CD4-positive, alpha-beta T cell (primary cell): ENCODE measurements at regions not wholly inside any gene's neighbourhood (a gene's known extent, or its start where the extent isn't known, plus 50 kb on each side); places are given as distances from the start of the nearest gene placed in this dataset.

Source experiments
- ATAC-seq: fragments of 200-7000 bp; cut with Tn5 transposase; one replicate; pipeline ENCODE4 v1.10.0; 2022; ENCODE audit warnings: mild to moderate bottlenecking; ENCODE audit not compliant: poor library complexity
- CTCF ChIA-PET: fragments of 350-600 bp; sonication (Branson Sonifier 250); formaldehyde crosslinking; loops from one replicate; lab custom pipeline; 2021; ENCODE audit warnings: antibody characterized with exemption, inconsistent platforms; lab: Charles Lee
- POLR2A ChIA-PET: fragments of 350-600 bp; sonication (Branson Sonifier 250); formaldehyde crosslinking; loops from one replicate; lab custom pipeline; 2021; ENCODE audit warnings: antibody characterized with exemption, inconsistent platforms; lab: Charles Lee
- DNase-seq, 14 experiments: peaks; one replicate each; pipeline ENCODE4 v3.0.0-alpha.2; 2013 to 2020; ENCODE audit warnings: mixed read lengths in 2 of 14
- H3K27ac ChIP-seq, 2 donors: one replicate each; pipeline versions ENCODE4 v1.5.1 to v1.7.0; 2013; ENCODE audit warnings: low read length in 2 of 2, low read depth in 1 of 2, mild to moderate bottlenecking in 1 of 2
- H3K27me3 ChIP-seq, 2 experiments: 1 replicate in 1 of 2; 2 replicates in 1 of 2; pipeline versions ENCODE4 v1.6.1 to v1.7.0; 2013; ENCODE audit warnings: low read length in 2 of 2, control low read depth in 1 of 2, mild to moderate bottlenecking in 1 of 2, moderate library complexity in 1 of 2; ENCODE audit not compliant: insufficient read depth in 2 of 2, control insufficient read depth in 1 of 2
- H3K36me3 ChIP-seq: one replicate; pipeline ENCODE4 v1.6.1; 2013; ENCODE audit warnings: low read length, control low read depth; ENCODE audit not compliant: insufficient read depth
- H3K4me1 ChIP-seq: one replicate; pipeline ENCODE4 v1.6.1; 2013; ENCODE audit warnings: low read length, control low read depth; ENCODE audit not compliant: insufficient read depth
- H3K4me3 ChIP-seq: one replicate; pipeline ENCODE4 v1.5.1; 2013; ENCODE audit warnings: mild to moderate bottlenecking, low read length, moderate library complexity
- H3K9me3 ChIP-seq, 2 experiments: 1 replicate in 1 of 2; 2 replicates in 1 of 2; pipeline versions ENCODE4 v1.6.1 to v1.7.0; 2013; ENCODE audit warnings: low read length in 2 of 2, mild to moderate bottlenecking in 2 of 2, control low read depth in 1 of 2, moderate library complexity in 1 of 2; ENCODE audit not compliant: control insufficient read depth in 1 of 2, insufficient read depth in 1 of 2
- H3K27ac Mint-ChIP-seq: one replicate; pipeline ENCODE4 v1.8.0; 2020; ENCODE audit warnings: mixed read lengths
- H3K27me3 Mint-ChIP-seq: one replicate; pipeline ENCODE4 v1.8.0; 2021; ENCODE audit warnings: mixed read lengths
- H3K36me3 Mint-ChIP-seq: one replicate; pipeline ENCODE4 v1.8.0; 2021; ENCODE audit warnings: low read depth, mixed read lengths
- H3K4me1 Mint-ChIP-seq: one replicate; pipeline ENCODE4 v1.8.0; 2021; ENCODE audit warnings: low read depth, mixed read lengths
- H3K4me3 Mint-ChIP-seq: one replicate; pipeline ENCODE4 v1.8.0; 2020; ENCODE audit warnings: mild to moderate bottlenecking, mixed read lengths
- H3K9me3 Mint-ChIP-seq: one replicate; pipeline ENCODE4 v1.8.0; 2020; ENCODE audit warnings: mixed read lengths
- intact Hi-C, 2 experiments: fragments of 100-400 bp; cut with DNase I in 1 of 2; cut with micrococcal nuclease in 1 of 2; formaldehyde crosslinking; loops; one replicate each; pipeline versions ENCODE4 v1.15.1 to v1.9.0; 2023 to 2025; cut with DNase I, micrococcal nuclease
- TF ChIP-seq, protein P1 (sequence below): fragments of 200-600 bp; IDR thresholded peaks from one replicate; pipeline ENCODE4 v1.8.0; 2022; ENCODE audit warnings: antibody characterized with exemption, mild to moderate bottlenecking

DNA sequence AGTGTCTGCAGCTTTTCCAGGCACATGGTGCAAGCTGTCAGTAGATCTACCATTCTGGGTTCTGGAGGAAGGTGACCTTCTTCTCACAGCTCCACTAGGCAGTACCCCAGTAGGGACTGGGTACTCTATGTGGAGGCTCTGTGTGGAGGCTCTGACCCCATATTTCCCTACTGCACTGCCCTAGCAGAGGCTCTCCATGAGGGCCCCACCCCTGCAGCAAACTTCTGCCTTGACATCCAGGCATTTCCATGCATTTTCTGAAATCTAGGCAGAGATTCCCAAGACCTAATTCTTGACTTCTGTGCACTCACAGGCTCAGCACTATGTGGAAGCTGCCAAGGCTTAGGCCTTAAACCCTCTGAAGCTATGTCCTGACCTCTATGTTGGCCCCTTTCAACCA is 1060.0 kb downstream of the NAALADL2 start:
- ChIA-PET CTCF (no interaction called here), POLR2A (no interaction called here)
- no peaks in the 10 kb centered on the region for H3K27me3 Mint-ChIP-seq

GRCh38 chr3:175916191-175916934 is 1057.2 kb downstream of the NAALADL2 start:
- Histone ChIP-seq H3K36me3 (no peaks in the 10 kb centered on the region), H3K4me1 (no peaks in the 10 kb centered on the region), H3K27me3 (no peaks in the 10 kb centered on the region), H3K9me3 (peaks cover 8 to 10% of the 10 kb centered on the region in 2 experiments), H3K4me3 (no peak overlapping the region), H3K27ac (no peak overlapping the region)
- no peak overlapping the region for H3K4me3 Mint-ChIP-seq
- POLR2A ChIA-PET = no interaction called here
- ATAC-seq = no peak
- CTCF ChIA-PET = no interaction called here
- intact Hi-C loops = no loop called here
- no peaks in the 10 kb centered on the region for H3K4me1 Mint-ChIP-seq
- no peaks in the 10 kb centered on the region for H3K36me3 Mint-ChIP-seq
- DNase-seq = no peak
- no peak overlapping the region for H3K27ac Mint-ChIP-seq
- TF ChIP-seq, protein P1, sequence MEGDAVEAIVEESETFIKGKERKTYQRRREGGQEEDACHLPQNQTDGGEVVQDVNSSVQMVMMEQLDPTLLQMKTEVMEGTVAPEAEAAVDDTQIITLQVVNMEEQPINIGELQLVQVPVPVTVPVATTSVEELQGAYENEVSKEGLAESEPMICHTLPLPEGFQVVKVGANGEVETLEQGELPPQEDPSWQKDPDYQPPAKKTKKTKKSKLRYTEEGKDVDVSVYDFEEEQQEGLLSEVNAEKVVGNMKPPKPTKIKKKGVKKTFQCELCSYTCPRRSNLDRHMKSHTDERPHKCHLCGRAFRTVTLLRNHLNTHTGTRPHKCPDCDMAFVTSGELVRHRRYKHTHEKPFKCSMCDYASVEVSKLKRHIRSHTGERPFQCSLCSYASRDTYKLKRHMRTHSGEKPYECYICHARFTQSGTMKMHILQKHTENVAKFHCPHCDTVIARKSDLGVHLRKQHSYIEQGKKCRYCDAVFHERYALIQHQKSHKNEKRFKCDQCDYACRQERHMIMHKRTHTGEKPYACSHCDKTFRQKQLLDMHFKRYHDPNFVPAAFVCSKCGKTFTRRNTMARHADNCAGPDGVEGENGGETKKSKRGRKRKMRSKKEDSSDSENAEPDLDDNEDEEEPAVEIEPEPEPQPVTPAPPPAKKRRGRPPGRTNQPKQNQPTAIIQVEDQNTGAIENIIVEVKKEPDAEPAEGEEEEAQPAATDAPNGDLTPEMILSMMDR = no peak
- peaks cover 5% of the 10 kb centered on the region for H3K9me3 Mint-ChIP-seq
- no peaks in the 10 kb centered on the region for H3K27me3 Mint-ChIP-seq

More for the DNA sequence above, 1060.0 kb downstream of the NAALADL2 start:
- H3K4me3 Mint-ChIP-seq = no peak overlapping the region
- no peak for DNase-seq
- no peaks in the 10 kb centered on the region for H3K36me3 Mint-ChIP-seq
- H3K4me1 Mint-ChIP-seq = no peaks in the 10 kb centered on the region
- Histone ChIP-seq H3K4me1 (no peaks in the 10 kb centered on the region), H3K27ac (no peak overlapping the region), H3K27me3 (no peaks in the 10 kb centered on the region), H3K4me3 (no peak overlapping the region), H3K9me3 (peaks cover 10 to 14% of the 10 kb centered on the region in 2 experiments), H3K36me3 (no peaks in the 10 kb centered on the region)
- H3K9me3 Mint-ChIP-seq = peaks cover 5% of the 10 kb centered on the region
- no peak for ATAC-seq
- TF ChIP-seq, protein P1 = no peak
- intact Hi-C loops = no loop called here
- no peak overlapping the region for H3K27ac Mint-ChIP-seq

DNA sequence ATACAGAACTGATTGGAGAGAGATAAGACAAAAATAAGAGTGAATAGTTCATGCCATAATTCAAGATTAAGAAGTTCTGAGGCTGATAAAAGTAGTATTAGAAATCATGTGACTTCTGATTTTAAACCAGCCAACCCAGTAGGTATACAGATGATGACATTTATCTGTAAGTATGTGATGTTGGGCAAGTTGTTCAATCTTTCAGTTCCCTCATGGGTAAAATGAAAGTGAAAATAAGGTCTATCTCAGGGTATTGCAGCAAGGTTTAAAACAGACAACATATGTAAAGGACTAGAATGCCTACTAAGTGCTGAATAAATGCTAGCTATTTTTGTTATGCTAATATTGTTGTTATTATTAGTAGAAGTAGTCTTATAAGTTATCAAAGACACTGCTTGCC is 1055.7 kb downstream of the NAALADL2 start:
- no peaks in the 10 kb centered on the region for H3K4me1 Mint-ChIP-seq
- no peak overlapping the region for H3K4me3 ChIP-seq
- ChIA-PET CTCF (no interaction called here), POLR2A (no interaction called here)
- H3K36me3 Mint-ChIP-seq = no peaks in the 10 kb centered on the region
- H3K4me3 Mint-ChIP-seq = no peak overlapping the region
- ATAC-seq (no peak), DNase-seq (no peak)
- peaks cover under 1% of the 10 kb centered on the region for H3K9me3 Mint-ChIP-seq
- H3K4me1 ChIP-seq = no peaks in the 10 kb centered on the region
- intact Hi-C loops = no loop called here
- H3K9me3 ChIP-seq = peaks cover 8 to 10% of the 10 kb centered on the region in 2 experiments
- no peaks in the 10 kb centered on the region for H3K27me3 ChIP-seq
- TF ChIP-seq, protein P1 = no peak
- no peak overlapping the region for H3K27ac ChIP-seq
- no peaks in the 10 kb centered on the region for H3K36me3 ChIP-seq
- H3K27ac Mint-ChIP-seq = no peak overlapping the region
- H3K27me3 Mint-ChIP-seq = no peaks in the 10 kb centered on the region
